ENCODE measurements at regions not wholly inside any gene's neighbourhood (a gene's known extent, or its start where the extent isn't known, plus 50 kb on each side); places are given as distances from the start of the nearest gene placed in this dataset.

DNA sequence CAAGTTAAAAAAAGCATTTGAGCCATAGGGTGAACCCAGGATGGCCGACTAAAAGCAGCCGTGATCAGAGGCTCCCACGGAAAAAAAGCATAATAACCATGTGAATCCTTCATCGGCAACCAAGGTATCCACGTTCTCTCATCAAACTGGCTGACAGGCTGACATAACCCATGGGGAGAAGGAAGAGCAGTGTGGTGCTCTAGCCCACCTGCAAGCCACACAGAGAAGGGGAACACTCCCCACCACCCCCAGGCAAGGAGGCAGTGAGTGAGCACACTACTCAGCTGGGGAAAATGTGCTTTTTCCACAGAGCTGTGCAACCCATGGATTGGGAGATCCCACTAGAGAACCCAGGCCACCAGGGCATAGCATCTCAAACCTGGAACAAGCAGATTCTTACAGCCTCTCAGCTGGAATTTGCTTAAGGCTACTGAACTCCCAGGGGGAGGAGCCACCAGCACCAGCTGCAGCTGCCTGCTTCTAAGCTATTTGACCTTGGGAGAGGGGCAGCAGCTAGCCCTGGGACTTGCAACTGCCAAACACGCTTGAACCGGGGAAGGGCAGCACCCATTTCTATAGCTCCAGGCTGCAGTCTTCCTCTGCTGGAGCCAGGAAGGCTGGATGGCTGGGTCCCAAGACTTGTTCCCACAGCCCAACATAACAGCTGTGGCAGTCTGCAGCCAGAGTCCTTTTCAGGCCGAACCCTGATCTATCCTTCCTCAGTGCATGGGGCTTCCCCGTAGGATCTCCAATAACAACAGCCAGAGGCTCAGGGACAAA, 178.2 kb upstream of the NRG3 start:
- Histone ChIP-seq H4K20me1 (ENCODE audit: control insufficient read depth, insufficient read depth, low read depth, low read length) (no peaks in the 10 kb centered on the region), H3K9me3 (ENCODE audit: control insufficient read depth, insufficient read depth, low read length) (no peaks in the 10 kb centered on the region), H3K4me1 (ENCODE audit: control insufficient read depth, low read length) (no peaks in the 10 kb centered on the region), H3F3A (ENCODE audit: control insufficient read depth, insufficient read depth) (no peaks in the 10 kb centered on the region), H3K27me3 (ENCODE audit: control insufficient read depth, low read length) (no peaks in the 10 kb centered on the region), H3K4me3 (ENCODE audit: low read length) (no peak overlapping the region), H3K4me2 (ENCODE audit: low read length) (no peak overlapping the region), H3K27ac (ENCODE audit: low read depth, low read length) (no peak overlapping the region), H3K9me2 (replicated peaks; ENCODE audit: control insufficient read depth, low read length) (no peaks in the 10 kb centered on the region), H3K36me3 (ENCODE audit: control insufficient read depth, low read length) (no peaks in the 10 kb centered on the region), H3K79me2 (ENCODE audit: control insufficient read depth, low read length) (no peaks in the 10 kb centered on the region)
- TF ChIP-seq, protein P1, sequence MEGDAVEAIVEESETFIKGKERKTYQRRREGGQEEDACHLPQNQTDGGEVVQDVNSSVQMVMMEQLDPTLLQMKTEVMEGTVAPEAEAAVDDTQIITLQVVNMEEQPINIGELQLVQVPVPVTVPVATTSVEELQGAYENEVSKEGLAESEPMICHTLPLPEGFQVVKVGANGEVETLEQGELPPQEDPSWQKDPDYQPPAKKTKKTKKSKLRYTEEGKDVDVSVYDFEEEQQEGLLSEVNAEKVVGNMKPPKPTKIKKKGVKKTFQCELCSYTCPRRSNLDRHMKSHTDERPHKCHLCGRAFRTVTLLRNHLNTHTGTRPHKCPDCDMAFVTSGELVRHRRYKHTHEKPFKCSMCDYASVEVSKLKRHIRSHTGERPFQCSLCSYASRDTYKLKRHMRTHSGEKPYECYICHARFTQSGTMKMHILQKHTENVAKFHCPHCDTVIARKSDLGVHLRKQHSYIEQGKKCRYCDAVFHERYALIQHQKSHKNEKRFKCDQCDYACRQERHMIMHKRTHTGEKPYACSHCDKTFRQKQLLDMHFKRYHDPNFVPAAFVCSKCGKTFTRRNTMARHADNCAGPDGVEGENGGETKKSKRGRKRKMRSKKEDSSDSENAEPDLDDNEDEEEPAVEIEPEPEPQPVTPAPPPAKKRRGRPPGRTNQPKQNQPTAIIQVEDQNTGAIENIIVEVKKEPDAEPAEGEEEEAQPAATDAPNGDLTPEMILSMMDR (IDR thresholded peaks at IDR 0.05; ENCODE audit: low read depth, low read length, poor library complexity, severe bottlenecking): no peak
- no peak for TF ChIP-seq EZH2phosphoT487 (IDR thresholded peaks at IDR 0.05; ENCODE audit: borderline replicate concordance, low read length)

DNA sequence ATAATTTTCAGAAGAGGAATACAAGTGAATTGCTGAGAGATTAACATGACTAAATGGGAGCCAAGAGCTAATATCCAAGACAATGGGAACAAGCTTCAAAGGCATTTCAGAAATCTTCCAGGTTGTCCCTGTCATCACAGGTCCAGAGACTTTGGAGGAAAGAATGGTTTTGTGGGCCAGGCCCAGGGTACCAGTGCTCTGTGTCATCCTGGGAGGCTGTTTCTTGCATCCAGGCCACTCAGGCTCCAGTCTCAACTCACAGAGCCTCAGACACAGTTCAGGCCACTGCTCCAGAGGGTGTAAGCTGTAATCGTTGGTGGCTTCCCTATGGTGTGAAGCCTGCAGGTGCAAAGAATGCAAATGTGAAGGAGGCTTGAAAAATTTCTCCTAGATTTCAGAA, 170.4 kb upstream of the NRG3 start:
- Histone ChIP-seq H3F3A (ENCODE audit: control insufficient read depth, insufficient read depth) (no peaks in the 10 kb centered on the region), H3K4me2 (ENCODE audit: low read length) (no peak overlapping the region)

GRCh38 chr10:81708416-81708815, 166.6 kb upstream of the NRG3 start:
- no peaks in the 10 kb centered on the region for H3K79me2 ChIP-seq (ENCODE audit: control insufficient read depth, low read length)
- no peaks in the 10 kb centered on the region for H3F3A ChIP-seq (ENCODE audit: control insufficient read depth, insufficient read depth)
- no peaks in the 10 kb centered on the region for H3K9me2 ChIP-seq (replicated peaks; ENCODE audit: control insufficient read depth, low read length)
- TF ChIP-seq, protein P1 (IDR thresholded peaks at IDR 0.05; ENCODE audit: low read depth, low read length, poor library complexity, severe bottlenecking): no peak
- no peak for TF ChIP-seq EZH2phosphoT487 (IDR thresholded peaks at IDR 0.05; ENCODE audit: borderline replicate concordance, low read length)
- H3K27ac ChIP-seq (ENCODE audit: low read depth, low read length): no peak overlapping the region
- no peaks in the 10 kb centered on the region for H4K20me1 ChIP-seq (ENCODE audit: control insufficient read depth, insufficient read depth, low read depth, low read length)
- H3K36me3 ChIP-seq (ENCODE audit: control insufficient read depth, low read length): no peaks in the 10 kb centered on the region
- no peaks in the 10 kb centered on the region for H3K4me1 ChIP-seq (ENCODE audit: control insufficient read depth, low read length)
- H3K27me3 ChIP-seq (ENCODE audit: control insufficient read depth, low read length): no peaks in the 10 kb centered on the region
- no peak overlapping the region for H3K4me2 ChIP-seq (ENCODE audit: low read length)
- no peaks in the 10 kb centered on the region for H3K9me3 ChIP-seq (ENCODE audit: control insufficient read depth, insufficient read depth, low read length)
- no peak overlapping the region for H3K4me3 ChIP-seq (ENCODE audit: low read length)

More for the DNA sequence above, 170.4 kb upstream of the NRG3 start:
- H3K36me3 ChIP-seq (ENCODE audit: control insufficient read depth, low read length): no peaks in the 10 kb centered on the region
- TF ChIP-seq, protein P1 (IDR thresholded peaks at IDR 0.05; ENCODE audit: low read depth, low read length, poor library complexity, severe bottlenecking): no peak
- TF ChIP-seq EZH2phosphoT487 (IDR thresholded peaks at IDR 0.05; ENCODE audit: borderline replicate concordance, low read length): no peak
- no peaks in the 10 kb centered on the region for H3K4me1 ChIP-seq (ENCODE audit: control insufficient read depth, low read length)
- H3K27ac ChIP-seq (ENCODE audit: low read depth, low read length): no peak overlapping the region
- H3K79me2 ChIP-seq (ENCODE audit: control insufficient read depth, low read length): no peaks in the 10 kb centered on the region
- H4K20me1 ChIP-seq (ENCODE audit: control insufficient read depth, insufficient read depth, low read depth, low read length): no peaks in the 10 kb centered on the region
- H3K27me3 ChIP-seq (ENCODE audit: control insufficient read depth, low read length): no peaks in the 10 kb centered on the region
- H3K4me3 ChIP-seq (ENCODE audit: low read length): no peak overlapping the region
- no peaks in the 10 kb centered on the region for H3K9me2 ChIP-seq (replicated peaks; ENCODE audit: control insufficient read depth, low read length)
- no peaks in the 10 kb centered on the region for H3K9me3 ChIP-seq (ENCODE audit: control insufficient read depth, insufficient read depth, low read length)

Data from DOHH2 (cell line).